GM19239 (cell line): ENCODE measurements at regions not wholly inside any gene's neighbourhood (a gene's known extent, or its start where the extent isn't known, plus 50 kb on each side); places are given as distances from the start of the nearest gene placed in this dataset.
"Not testable (repeated sequence)": the region's sequence is repeated elsewhere in the genome, so short reads cannot be mapped to it uniquely, and the experiment has no call there.

Experiments
- DNase-seq: peaks from one replicate; pipeline ENCODE4 v3.0.0; 2011; ENCODE audit warnings: low spot score; ENCODE audit not compliant: insufficient read length
- FAIRE-seq: peaks from 2 replicates; lab custom pipeline; 2011; peaks lifted over from hg19 to GRCh38; lab: Jason Lieb, UNC

DNA sequence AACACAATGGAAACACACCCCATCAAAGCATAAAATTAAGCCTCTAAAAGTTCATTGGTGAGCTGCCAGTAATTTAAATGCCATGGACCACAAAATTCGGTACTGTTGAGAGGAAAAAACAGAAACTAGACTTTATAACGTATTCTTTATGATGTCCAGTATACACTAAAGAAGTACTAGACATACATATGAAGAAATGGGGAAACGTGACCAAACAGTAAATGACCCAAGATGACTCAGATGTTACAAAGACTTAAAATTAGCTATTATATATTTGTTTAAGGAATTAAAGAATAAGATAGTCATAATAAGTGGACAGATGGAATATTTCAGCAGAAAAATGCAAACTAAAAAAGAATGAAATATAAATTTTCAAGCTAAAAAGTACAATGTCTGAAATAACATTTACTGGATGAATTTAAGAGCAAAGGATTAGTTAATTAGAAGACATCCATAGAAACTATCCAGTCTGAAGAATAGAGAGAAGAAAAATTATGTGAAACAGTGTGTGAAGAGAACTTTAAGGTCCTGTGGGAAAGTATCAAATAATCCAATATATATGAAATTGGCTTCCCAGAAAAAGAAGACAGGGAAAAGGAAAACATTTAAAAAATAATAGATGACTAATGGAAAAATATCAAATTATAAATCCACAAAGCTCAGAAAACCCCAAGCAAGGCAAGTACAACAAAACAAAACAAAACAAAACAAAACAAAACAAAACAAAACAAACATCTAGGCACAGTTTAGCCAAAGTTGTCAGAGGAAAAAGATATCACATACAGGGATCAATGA is 69.4 kb downstream of the SAMD9 start:
- no peak for FAIRE-seq
- DNase-seq = no peak

- no peak for FAIRE-seq
- DNase-seq = no peak
These were observed 70.2 kb downstream of the SAMD9 start for GRCh38 chr7:93047514-93048099.

DNA sequence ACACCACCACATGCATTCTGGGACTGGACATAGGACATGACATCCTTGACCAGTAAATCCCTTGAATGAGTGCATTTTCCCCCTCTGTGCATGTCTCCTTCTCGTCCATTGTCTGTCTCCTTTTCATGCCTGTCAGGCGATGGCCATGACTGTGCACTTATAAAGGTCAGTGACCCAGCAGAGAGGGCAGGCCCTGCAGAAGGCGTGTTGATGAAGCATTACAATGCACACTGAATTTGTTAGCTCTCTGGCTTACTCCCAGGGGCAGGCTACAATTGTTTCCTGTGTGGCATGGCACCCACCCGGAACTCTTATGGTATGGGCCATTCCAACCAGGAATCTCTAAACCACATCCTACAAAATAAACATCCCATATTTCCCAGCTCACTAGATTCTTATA is 71.1 kb downstream of the SAMD9 start:
- DNase-seq = no peak
- no peak for FAIRE-seq

- no peak for DNase-seq
- no peak for FAIRE-seq
These were observed 73.5 kb downstream of the SAMD9 start for GRCh38 chr7:93044147-93044810.

DNA sequence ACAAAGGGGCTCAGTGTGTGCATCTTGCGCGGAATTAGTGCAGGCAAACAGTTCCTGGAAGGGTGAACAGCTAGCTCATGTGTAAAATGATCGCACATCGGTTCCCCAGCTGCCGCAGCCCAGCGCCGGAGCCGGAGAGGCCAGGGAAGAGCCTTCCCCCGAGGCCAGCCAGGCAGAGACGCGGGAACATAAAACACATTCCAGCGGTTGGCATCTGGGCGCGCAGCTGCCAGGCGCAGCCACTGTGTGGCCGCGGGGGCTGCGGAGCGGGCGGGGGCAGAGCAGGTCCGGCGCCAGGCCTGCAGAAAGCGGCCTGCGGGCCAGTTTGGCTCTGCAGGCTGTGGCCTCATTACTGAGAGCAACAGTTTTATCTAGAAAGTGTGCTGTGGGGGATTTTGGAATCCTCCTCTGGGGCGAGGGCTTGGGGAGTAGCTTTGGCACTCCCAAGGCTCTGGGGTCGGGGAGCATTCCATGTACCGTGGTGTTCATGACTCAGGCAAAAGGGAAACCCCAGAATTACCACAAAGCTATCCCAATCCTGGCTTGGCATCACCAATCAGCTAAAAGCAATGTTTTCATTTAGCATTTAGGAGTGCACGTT is 74.3 kb downstream of the SAMD9 start:
- DNase-seq = no peak
- no peak for FAIRE-seq

GRCh38 chr7:93040355-93040754 is 77.4 kb downstream of the SAMD9 start:
- DNase-seq (no peak), FAIRE-seq (no peak)

GRCh38 chr7:93039786-93040185 is 78.0 kb downstream of the SAMD9 start:
- DNase-seq (no peak), FAIRE-seq (no peak)

DNA sequence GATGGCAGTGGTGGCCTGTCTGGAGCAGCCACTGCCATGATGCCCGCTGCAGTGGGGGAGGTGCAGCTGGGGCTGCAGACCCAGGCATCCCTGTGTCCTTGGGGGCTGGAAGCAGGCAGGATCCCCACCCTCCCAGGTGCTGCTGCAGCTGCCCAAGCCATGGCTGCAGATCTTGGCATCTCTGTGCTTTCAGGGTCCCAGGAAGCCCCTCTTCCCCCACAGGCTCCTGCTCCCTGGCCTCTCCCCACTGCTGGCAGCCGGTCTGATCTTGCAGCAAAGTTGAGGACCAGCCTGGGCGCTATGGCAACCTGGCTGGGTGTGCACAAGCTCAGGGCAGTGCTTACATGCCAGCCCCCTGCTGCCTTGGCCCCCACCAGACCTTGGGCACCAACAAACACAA is 78.5 kb downstream of the SAMD9 start:
- no peak for FAIRE-seq
- DNase-seq = no peak

- DNase-seq (peak; percentile 21), FAIRE-seq (peak; percentile 91)
These were observed 81.0 kb downstream of the SAMD9 start for GRCh38 chr7:93036807-93037206.

DNA sequence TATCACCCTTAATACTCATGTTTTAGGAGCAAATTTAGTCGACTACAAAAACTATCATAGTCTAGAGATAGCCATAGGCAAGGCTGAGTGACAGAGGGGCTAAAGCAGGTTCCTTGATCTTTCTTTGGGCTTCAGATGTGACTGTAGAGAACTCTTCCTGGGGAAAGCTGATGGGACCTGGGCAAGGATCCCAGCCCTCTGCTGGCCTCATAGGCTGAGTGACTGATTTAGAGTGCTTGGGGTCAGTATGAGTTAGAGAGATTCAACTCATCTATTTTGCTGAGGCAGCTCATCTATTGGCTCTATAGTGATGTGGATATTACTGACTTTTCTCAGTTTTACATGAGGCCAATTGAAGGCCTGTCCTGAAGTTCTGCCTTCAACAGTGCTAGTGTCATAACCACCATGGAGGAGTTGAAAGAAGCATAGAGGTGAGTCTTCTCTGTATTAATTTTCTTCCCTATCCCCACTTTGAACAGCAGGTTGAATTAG is 81.6 kb downstream of the SAMD9 start:
- no peak for FAIRE-seq

DNA sequence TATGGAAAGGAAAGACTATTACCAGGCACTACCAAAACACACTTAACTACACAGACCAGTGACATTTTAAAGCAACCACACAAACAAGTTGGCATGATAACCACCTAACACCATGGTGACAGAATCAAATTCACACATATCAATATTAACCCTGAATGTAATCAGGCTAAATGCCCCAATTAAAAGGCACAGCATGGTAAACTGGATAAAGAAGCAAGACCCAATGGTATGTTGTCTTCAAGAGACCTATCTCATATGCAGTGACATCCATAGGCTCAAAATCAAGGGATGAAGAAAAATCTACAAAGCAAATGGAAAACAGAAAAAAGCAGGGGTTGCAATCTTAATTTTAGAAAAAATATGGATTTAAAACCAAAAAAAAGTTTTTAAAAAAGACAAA is 86.0 kb downstream of the SAMD9 start:
- no peak for FAIRE-seq

More for the DNA sequence above, 81.6 kb downstream of the SAMD9 start:
- no peak for DNase-seq

GRCh38 chr7:93030605-93031225 is 87.1 kb downstream of the SAMD9 start:
- no peak for FAIRE-seq

More for the DNA sequence above, 86.0 kb downstream of the SAMD9 start:
- no peak for DNase-seq

GRCh38 chr7:93029056-93029455 is 88.7 kb downstream of the SAMD9 start:
- no peak for DNase-seq
- FAIRE-seq = no peak

More at GRCh38 chr7:93030605-93031225, 87.1 kb downstream of the SAMD9 start:
- DNase-seq = no peak

DNA sequence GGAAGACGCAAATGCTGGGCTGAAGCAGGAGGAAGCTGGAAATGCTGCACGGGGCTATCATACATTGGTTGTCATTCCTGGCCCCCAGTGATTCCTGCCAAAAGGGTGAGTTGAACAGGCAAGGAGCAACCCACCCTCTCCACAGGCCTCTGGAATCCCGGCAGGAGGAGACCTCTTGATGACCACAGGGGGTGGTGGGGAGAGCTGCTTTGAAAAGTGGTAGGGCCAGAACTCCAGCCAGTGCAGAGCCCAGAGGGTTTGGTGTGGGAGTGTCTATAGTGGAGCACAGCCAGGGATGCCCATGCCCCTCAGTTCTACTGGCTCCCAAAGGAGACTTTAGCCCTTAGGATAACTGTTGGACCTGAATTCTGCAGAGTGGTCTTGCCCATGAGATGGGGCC is 89.2 kb downstream of the SAMD9 start:
- FAIRE-seq = no peak
- DNase-seq = no peak

- FAIRE-seq (no peak), DNase-seq (no peak)
These were observed 90.7 kb downstream of the SAMD9 start for GRCh38 chr7:93027044-93027443.

- FAIRE-seq = no peak
These were observed 91.4 kb downstream of the SAMD9 start for GRCh38 chr7:93026425-93026824.

DNA sequence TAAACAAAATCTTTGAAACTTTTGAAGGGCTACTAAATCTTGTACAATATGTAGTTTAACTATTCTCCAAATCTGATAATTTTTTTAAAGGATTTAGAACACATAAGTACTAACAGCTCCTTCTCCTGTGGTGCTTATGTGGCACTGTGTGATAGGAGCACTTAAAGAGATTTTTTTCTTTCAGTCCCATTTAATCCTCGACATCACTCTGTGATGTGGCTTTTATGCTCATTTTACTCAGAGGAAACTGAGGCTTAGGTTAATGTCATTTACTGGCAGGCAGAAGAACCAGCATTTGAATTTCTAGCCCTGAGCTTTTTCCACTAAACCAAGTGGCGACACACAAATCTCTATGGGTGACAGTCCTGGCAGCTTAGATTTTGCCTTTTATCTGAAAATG is 92.4 kb downstream of the SAMD9 start:
- DNase-seq (no peak), FAIRE-seq (no peak)

More at GRCh38 chr7:93026425-93026824, 91.4 kb downstream of the SAMD9 start:
- no peak for DNase-seq

- FAIRE-seq, DNase-seq: not testable (repeated sequence)
These were observed 94.8 kb downstream of the SAMD9 start for GRCh38 chr7:93022931-93023478.

- FAIRE-seq = no peak
These were observed 96.0 kb downstream of the SAMD9 start for GRCh38 chr7:93021748-93022147.

GRCh38 chr7:93018716-93019115 is 99.1 kb downstream of the SAMD9 start:
- no peak for FAIRE-seq
- no peak for DNase-seq

More at GRCh38 chr7:93021748-93022147, 96.0 kb downstream of the SAMD9 start:
- DNase-seq = no peak
